CD4-positive, alpha-beta T cell (primary cell): ENCODE measurements at regions not wholly inside any gene's neighbourhood (a gene's known extent, or its start where the extent isn't known, plus 50 kb on each side); places are given as distances from the start of the nearest gene placed in this dataset.

Experiments used
- ATAC-seq: fragments of 200-7000 bp; cut with Tn5 transposase; one replicate; pipeline ENCODE4 v1.10.0; 2022; ENCODE audit warnings: mild to moderate bottlenecking; ENCODE audit not compliant: poor library complexity
- CTCF ChIA-PET: fragments of 350-600 bp; sonication (Branson Sonifier 250); formaldehyde crosslinking; loops from one replicate; lab custom pipeline; 2021; ENCODE audit warnings: antibody characterized with exemption, inconsistent platforms; lab: Charles Lee
- POLR2A ChIA-PET: fragments of 350-600 bp; sonication (Branson Sonifier 250); formaldehyde crosslinking; loops from one replicate; lab custom pipeline; 2021; ENCODE audit warnings: antibody characterized with exemption, inconsistent platforms; lab: Charles Lee
- DNase-seq, 14 experiments: peaks; one replicate each; pipeline ENCODE4 v3.0.0-alpha.2; 2013 to 2020; ENCODE audit warnings: mixed read lengths in 2 of 14
- H3K27ac ChIP-seq, 2 donors: one replicate each; pipeline versions ENCODE4 v1.5.1 to v1.7.0; 2013; ENCODE audit warnings: low read length in 2 of 2, low read depth in 1 of 2, mild to moderate bottlenecking in 1 of 2
- H3K27me3 ChIP-seq, 2 experiments: 1 replicate in 1 of 2; 2 replicates in 1 of 2; pipeline versions ENCODE4 v1.6.1 to v1.7.0; 2013; ENCODE audit warnings: low read length in 2 of 2, control low read depth in 1 of 2, mild to moderate bottlenecking in 1 of 2, moderate library complexity in 1 of 2; ENCODE audit not compliant: insufficient read depth in 2 of 2, control insufficient read depth in 1 of 2
- H3K36me3 ChIP-seq: one replicate; pipeline ENCODE4 v1.6.1; 2013; ENCODE audit warnings: low read length, control low read depth; ENCODE audit not compliant: insufficient read depth
- H3K4me1 ChIP-seq: one replicate; pipeline ENCODE4 v1.6.1; 2013; ENCODE audit warnings: low read length, control low read depth; ENCODE audit not compliant: insufficient read depth
- H3K4me3 ChIP-seq: one replicate; pipeline ENCODE4 v1.5.1; 2013; ENCODE audit warnings: mild to moderate bottlenecking, low read length, moderate library complexity
- H3K9me3 ChIP-seq, 2 experiments: 1 replicate in 1 of 2; 2 replicates in 1 of 2; pipeline versions ENCODE4 v1.6.1 to v1.7.0; 2013; ENCODE audit warnings: low read length in 2 of 2, mild to moderate bottlenecking in 2 of 2, control low read depth in 1 of 2, moderate library complexity in 1 of 2; ENCODE audit not compliant: control insufficient read depth in 1 of 2, insufficient read depth in 1 of 2
- H3K27ac Mint-ChIP-seq: one replicate; pipeline ENCODE4 v1.8.0; 2020; ENCODE audit warnings: mixed read lengths
- H3K27me3 Mint-ChIP-seq: one replicate; pipeline ENCODE4 v1.8.0; 2021; ENCODE audit warnings: mixed read lengths
- H3K36me3 Mint-ChIP-seq: one replicate; pipeline ENCODE4 v1.8.0; 2021; ENCODE audit warnings: low read depth, mixed read lengths
- H3K4me1 Mint-ChIP-seq: one replicate; pipeline ENCODE4 v1.8.0; 2021; ENCODE audit warnings: low read depth, mixed read lengths
- H3K4me3 Mint-ChIP-seq: one replicate; pipeline ENCODE4 v1.8.0; 2020; ENCODE audit warnings: mild to moderate bottlenecking, mixed read lengths
- H3K9me3 Mint-ChIP-seq: one replicate; pipeline ENCODE4 v1.8.0; 2020; ENCODE audit warnings: mixed read lengths
- intact Hi-C, 2 experiments: fragments of 100-400 bp; cut with DNase I in 1 of 2; cut with micrococcal nuclease in 1 of 2; formaldehyde crosslinking; loops; one replicate each; pipeline versions ENCODE4 v1.15.1 to v1.9.0; 2023 to 2025; cut with DNase I, micrococcal nuclease
- TF ChIP-seq, protein P1 (sequence below): fragments of 200-600 bp; IDR thresholded peaks from one replicate; pipeline ENCODE4 v1.8.0; 2022; ENCODE audit warnings: antibody characterized with exemption, mild to moderate bottlenecking

DNA sequence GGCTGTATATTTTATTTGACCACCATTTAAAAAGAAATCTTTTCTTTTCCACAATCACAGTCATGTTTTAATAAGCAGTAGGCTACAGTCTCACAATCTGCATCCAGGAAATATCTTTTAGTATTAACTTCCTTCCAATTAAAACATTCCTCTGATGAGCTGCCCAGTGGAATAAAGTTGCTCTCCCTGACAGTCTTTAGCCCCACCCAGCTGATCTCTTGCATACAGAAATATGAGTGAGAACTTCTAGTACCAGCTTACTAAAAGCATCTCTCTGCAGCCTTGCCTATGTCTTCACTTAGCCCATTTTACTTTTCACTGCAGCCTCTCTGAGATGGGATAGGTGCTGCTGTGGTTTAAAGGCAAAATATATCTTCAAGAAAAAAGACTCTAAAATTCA is 143.4 kb upstream of the ANO3 start:
- no peaks in the 10 kb centered on the region for H3K36me3 Mint-ChIP-seq
- TF ChIP-seq, protein P1, sequence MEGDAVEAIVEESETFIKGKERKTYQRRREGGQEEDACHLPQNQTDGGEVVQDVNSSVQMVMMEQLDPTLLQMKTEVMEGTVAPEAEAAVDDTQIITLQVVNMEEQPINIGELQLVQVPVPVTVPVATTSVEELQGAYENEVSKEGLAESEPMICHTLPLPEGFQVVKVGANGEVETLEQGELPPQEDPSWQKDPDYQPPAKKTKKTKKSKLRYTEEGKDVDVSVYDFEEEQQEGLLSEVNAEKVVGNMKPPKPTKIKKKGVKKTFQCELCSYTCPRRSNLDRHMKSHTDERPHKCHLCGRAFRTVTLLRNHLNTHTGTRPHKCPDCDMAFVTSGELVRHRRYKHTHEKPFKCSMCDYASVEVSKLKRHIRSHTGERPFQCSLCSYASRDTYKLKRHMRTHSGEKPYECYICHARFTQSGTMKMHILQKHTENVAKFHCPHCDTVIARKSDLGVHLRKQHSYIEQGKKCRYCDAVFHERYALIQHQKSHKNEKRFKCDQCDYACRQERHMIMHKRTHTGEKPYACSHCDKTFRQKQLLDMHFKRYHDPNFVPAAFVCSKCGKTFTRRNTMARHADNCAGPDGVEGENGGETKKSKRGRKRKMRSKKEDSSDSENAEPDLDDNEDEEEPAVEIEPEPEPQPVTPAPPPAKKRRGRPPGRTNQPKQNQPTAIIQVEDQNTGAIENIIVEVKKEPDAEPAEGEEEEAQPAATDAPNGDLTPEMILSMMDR, result no peak

DNA sequence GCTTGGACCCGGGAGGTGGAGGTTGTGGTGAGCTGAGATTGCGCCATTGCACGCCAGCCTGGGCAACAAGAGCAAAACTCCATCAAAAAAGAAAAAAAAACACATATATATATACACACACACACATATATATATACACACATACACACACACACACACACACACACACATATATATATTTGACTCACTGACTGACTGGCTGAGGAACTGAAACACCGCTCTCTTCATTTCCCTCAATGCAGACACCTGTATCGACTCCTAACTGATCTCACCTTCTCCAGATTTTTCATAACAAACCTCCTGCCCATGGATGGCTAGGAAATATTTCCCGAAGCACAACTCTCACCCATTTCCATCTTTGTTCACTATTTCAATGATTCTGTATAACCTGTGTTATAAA is 140.7 kb upstream of the ANO3 start:
- TF ChIP-seq, protein P1, result no peak
- Histone ChIP-seq H3K36me3 (no peaks in the 10 kb centered on the region), H3K27ac (no peak overlapping the region), H3K27me3 (no peaks in the 10 kb centered on the region), H3K9me3 (peaks cover 0 to 4% of the 10 kb centered on the region in 2 experiments), H3K4me3 (no peak overlapping the region), H3K4me1 (no peaks in the 10 kb centered on the region)
- peaks cover 2% of the 10 kb centered on the region for H3K9me3 Mint-ChIP-seq
- ChIA-PET POLR2A (no interaction called here), CTCF (no interaction called here)
- H3K27me3 Mint-ChIP-seq, result no peaks in the 10 kb centered on the region
- ATAC-seq, result no peak
- no peaks in the 10 kb centered on the region for H3K36me3 Mint-ChIP-seq
- intact Hi-C loops, result no loop called here
- DNase-seq, result no peak
- H3K4me1 Mint-ChIP-seq, result no peaks in the 10 kb centered on the region
- H3K4me3 Mint-ChIP-seq, result no peak overlapping the region
- no peak overlapping the region for H3K27ac Mint-ChIP-seq

More for the DNA sequence above, 143.4 kb upstream of the ANO3 start:
- Histone ChIP-seq H3K4me3 (no peak overlapping the region), H3K36me3 (no peaks in the 10 kb centered on the region), H3K4me1 (no peaks in the 10 kb centered on the region), H3K27ac (no peak overlapping the region), H3K9me3 (peaks cover 0 to 4% of the 10 kb centered on the region in 2 experiments), H3K27me3 (no peaks in the 10 kb centered on the region)
- no peak overlapping the region for H3K27ac Mint-ChIP-seq
- DNase-seq (no peak), ATAC-seq (no peak)
- intact Hi-C loops, result no loop called here
- H3K27me3 Mint-ChIP-seq, result no peaks in the 10 kb centered on the region
- CTCF ChIA-PET, result no interaction called here
- H3K4me1 Mint-ChIP-seq, result no peaks in the 10 kb centered on the region
- H3K9me3 Mint-ChIP-seq, result peaks cover 2% of the 10 kb centered on the region
- POLR2A ChIA-PET, result no interaction called here
- H3K4me3 Mint-ChIP-seq, result no peak overlapping the region

DNA sequence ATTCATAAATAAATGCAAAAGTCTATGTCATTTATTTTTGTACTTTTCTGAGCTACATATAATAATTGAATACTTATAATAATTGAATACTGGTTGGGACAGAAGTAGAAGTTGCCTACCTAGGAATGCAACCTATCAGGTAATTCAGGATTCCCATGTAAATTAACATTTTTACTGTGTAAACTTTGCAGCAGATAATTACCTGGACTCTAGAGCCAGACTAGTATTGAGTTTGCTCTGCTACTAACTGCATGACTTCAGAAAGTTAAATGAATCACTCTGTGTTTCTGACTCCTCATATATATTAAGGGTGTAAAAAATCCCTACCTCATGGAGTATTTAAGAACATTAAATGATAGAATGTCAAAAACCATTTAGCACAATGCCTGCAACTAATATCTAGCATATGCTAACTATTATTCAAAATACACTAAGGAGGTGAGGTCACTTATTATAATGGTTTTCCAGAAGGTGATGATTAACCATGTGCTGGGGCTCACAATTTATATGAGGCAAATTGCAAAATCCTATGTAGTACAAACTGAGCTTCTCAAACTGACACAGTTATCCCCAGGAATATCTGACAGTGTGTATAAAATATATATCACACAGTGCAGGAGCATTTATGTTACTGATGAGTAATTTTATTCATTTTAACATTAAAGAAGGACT is 138.1 kb upstream of the ANO3 start:
- Mint-ChIP-seq H3K4me3 (no peak overlapping the region), H3K27me3 (no peaks in the 10 kb centered on the region), H3K36me3 (no peaks in the 10 kb centered on the region), H3K27ac (no peak overlapping the region), H3K4me1 (no peaks in the 10 kb centered on the region), H3K9me3 (peaks cover 2% of the 10 kb centered on the region)
- TF ChIP-seq, protein P1, result no peak
- Histone ChIP-seq H3K4me3 (no peak overlapping the region), H3K27me3 (no peaks in the 10 kb centered on the region), H3K36me3 (no peaks in the 10 kb centered on the region), H3K4me1 (no peaks in the 10 kb centered on the region), H3K9me3 (peaks cover 0 to 4% of the 10 kb centered on the region in 2 experiments), H3K27ac (no peak overlapping the region)
- ATAC-seq (no peak), DNase-seq (no peak)
- ChIA-PET POLR2A (no interaction called here), CTCF (no interaction called here)
- intact Hi-C loops, result no loop called here
